RWPE2 (cell line): ENCODE measurements at regions not wholly inside any gene's neighbourhood (a gene's known extent, or its start where the extent isn't known, plus 50 kb on each side); places are given as distances from the start of the nearest gene placed in this dataset.

ENCODE experiments used
- ATAC-seq: fragments of 200-7000 bp; cut with Tn5 transposase; 3 replicates; pipeline ENCODE4 v1.9.1; 2021; ENCODE audit warnings: low read depth
- DNase-seq: peaks from one replicate; pipeline ENCODE4 v3.0.0-alpha.2; 2020; ENCODE audit warnings: low spot score
- H3K27ac ChIP-seq: fragments of 450-650 bp; 2 replicates; pipeline ENCODE4 v1.5.1; 2017; ENCODE audit warnings: mild to moderate bottlenecking; ENCODE audit not compliant: poor library complexity, severe bottlenecking
- H3K27me3 ChIP-seq: fragments of 250-450 bp; sonication (Bioruptor Pico); 2 replicates; pipeline ENCODE4 v1.5.1; 2021; ENCODE audit warnings: mild to moderate bottlenecking, moderate library complexity; ENCODE audit not compliant: insufficient read depth, poor library complexity, severe bottlenecking
- H3K36me3 ChIP-seq: fragments of 250-450 bp; sonication (Bioruptor Pico); 2 replicates; pipeline ENCODE4 v1.5.1; 2020; ENCODE audit warnings: low read depth, mild to moderate bottlenecking, moderate library complexity
- H3K4me1 ChIP-seq: fragments of 250-450 bp; sonication (Bioruptor Pico); 2 replicates; pipeline ENCODE4 v1.5.1; 2021; ENCODE audit warnings: mild to moderate bottlenecking, moderate library complexity; ENCODE audit not compliant: insufficient read depth, poor library complexity, severe bottlenecking
- H3K4me3 ChIP-seq: fragments of 250-450 bp; sonication (Bioruptor Pico); 2 replicates; pipeline ENCODE4 v1.5.1; 2021; ENCODE audit warnings: mild to moderate bottlenecking, moderate library complexity; ENCODE audit not compliant: severe bottlenecking
- H3K9me3 ChIP-seq: fragments of 250-450 bp; sonication (Bioruptor Pico); 2 replicates; pipeline ENCODE4 v1.5.1; 2021; ENCODE audit warnings: mild to moderate bottlenecking, moderate library complexity; ENCODE audit not compliant: severe bottlenecking
- TF ChIP-seq, protein P1 (sequence below): fragments of 450-650 bp; IDR thresholded peaks from one replicate; pipeline ENCODE4 v1.5.1; 2017; ENCODE audit warnings: mild to moderate bottlenecking, moderate library complexity; ENCODE audit not compliant: poor library complexity, severe bottlenecking

DNA sequence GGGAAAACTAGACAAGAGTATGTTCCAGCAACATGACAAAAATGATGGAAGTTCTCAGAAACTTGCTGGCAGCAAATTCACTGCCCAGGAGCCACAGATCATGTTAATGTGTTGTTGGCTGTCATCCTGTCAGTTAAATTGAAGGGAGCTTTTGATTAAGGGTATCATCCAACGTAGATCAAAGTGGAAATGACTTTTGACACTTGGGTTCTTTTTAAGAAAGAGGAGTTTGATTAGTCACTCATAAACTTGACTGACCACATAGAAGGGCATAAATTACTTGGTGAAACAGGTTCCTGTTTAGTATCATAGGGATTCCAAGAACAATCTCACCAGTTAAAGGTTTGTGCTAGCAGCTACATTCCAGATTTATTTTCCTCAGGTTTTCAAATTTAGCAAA is 288.7 kb downstream of the CSNK1G3 start:
- Histone ChIP-seq H3K27ac (no peak overlapping the region), H3K27me3 (no peaks in the 10 kb centered on the region), H3K4me1 (no peaks in the 10 kb centered on the region), H3K4me3 (no peak overlapping the region), H3K9me3 (no peaks in the 10 kb centered on the region), H3K36me3 (no peaks in the 10 kb centered on the region)
- no peak for ATAC-seq
- no peak for DNase-seq
- TF ChIP-seq, protein P1, sequence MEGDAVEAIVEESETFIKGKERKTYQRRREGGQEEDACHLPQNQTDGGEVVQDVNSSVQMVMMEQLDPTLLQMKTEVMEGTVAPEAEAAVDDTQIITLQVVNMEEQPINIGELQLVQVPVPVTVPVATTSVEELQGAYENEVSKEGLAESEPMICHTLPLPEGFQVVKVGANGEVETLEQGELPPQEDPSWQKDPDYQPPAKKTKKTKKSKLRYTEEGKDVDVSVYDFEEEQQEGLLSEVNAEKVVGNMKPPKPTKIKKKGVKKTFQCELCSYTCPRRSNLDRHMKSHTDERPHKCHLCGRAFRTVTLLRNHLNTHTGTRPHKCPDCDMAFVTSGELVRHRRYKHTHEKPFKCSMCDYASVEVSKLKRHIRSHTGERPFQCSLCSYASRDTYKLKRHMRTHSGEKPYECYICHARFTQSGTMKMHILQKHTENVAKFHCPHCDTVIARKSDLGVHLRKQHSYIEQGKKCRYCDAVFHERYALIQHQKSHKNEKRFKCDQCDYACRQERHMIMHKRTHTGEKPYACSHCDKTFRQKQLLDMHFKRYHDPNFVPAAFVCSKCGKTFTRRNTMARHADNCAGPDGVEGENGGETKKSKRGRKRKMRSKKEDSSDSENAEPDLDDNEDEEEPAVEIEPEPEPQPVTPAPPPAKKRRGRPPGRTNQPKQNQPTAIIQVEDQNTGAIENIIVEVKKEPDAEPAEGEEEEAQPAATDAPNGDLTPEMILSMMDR, result no peak

DNA sequence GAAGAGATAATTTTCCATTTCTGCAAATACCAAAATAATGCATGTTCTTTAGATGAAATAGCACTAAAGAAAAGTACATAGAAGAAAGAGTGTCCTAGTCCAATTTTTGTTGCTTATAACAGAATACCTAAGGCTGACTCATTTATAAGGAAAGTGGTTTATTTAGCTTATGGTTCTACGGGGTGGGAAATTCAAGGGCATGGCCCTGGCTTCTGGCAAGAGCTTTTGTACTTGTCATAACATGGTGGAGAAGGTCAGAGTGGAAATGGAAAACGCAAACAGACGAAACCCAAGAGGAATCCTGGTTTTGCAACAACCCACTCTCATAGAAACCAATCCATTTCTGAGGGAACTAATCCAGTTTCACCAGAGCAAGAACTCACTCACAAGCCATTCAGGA is 283.7 kb downstream of the CSNK1G3 start:
- Histone ChIP-seq H3K27ac (no peak overlapping the region), H3K36me3 (no peaks in the 10 kb centered on the region), H3K4me3 (no peak overlapping the region), H3K9me3 (no peaks in the 10 kb centered on the region), H3K27me3 (no peaks in the 10 kb centered on the region), H3K4me1 (no peaks in the 10 kb centered on the region)
- DNase-seq (no peak), ATAC-seq (no peak)
- TF ChIP-seq, protein P1, result no peak

DNA sequence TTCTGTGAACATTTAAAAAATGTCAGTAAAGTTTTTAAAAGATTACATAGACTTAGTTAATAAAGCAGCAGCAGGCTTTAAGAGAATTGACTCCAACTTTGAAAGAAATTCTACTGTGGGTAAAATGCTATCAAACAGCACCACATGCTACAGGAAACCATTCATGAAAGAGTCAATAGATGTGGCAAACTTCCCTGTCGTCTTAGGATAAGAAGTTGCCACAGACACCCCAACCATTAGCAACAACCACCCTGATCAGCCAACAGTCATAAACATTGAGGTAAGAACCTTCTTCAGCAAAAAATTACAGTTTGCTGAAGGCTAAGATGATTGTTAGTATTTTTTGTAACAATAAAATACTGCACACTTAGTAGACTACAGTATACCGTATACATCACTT is 278.2 kb downstream of the CSNK1G3 start:
- TF ChIP-seq, protein P1, result no peak
- Histone ChIP-seq H3K9me3 (peaks cover 2% of the 10 kb centered on the region), H3K27me3 (peaks cover 8% of the 10 kb centered on the region), H3K4me3 (no peak overlapping the region), H3K27ac (no peak overlapping the region), H3K4me1 (no peaks in the 10 kb centered on the region), H3K36me3 (no peaks in the 10 kb centered on the region)
- no peak for DNase-seq
- ATAC-seq, result no peak

DNA sequence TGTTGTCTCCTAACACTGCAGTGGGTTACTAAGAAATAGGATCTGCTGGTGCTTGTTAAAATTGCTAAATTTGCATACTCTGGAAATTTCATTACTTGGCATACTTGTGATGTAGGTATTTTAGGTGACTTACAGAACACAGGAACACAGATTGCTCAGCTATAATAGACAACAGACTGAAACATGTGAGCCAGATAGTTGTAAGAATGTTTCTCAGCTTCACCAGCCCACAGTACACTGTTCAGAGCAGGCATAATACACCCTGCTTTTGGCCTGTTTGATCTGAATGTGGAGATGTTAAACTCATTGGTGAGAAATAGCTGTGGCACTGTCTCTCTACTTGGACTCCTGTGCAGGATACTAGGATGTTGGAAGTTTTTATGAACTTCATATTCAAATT is 275.7 kb downstream of the CSNK1G3 start:
- peaks cover 2% of the 10 kb centered on the region for H3K9me3 ChIP-seq
- ATAC-seq, result no peak
- H3K4me3 ChIP-seq, result no peak overlapping the region
- no peak for DNase-seq
- peaks cover 13% of the 10 kb centered on the region for H3K27me3 ChIP-seq
- TF ChIP-seq, protein P1, result no peak
- no peak overlapping the region for H3K27ac ChIP-seq
- no peaks in the 10 kb centered on the region for H3K36me3 ChIP-seq
- H3K4me1 ChIP-seq, result no peaks in the 10 kb centered on the region

DNA sequence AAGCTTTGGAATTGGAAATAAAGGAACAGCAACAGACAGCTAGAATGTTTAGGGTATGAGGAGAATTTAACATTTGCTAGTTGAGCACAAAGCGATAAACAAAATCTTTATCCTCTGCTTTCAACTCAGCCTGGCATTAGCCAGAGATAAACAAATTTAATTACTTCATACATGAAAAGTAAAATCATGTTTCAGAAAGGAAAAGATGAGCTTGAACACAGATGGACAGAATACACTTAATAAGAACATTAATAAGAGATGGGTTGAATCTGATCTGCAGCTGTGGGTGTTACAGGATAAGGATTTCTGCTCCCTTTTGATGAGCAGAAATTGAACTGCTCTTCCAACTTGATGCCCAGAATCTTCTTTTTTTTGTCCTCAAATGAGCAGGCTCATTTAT is 275.2 kb downstream of the CSNK1G3 start:
- Histone ChIP-seq H3K4me3 (no peak overlapping the region), H3K9me3 (peaks cover 2% of the 10 kb centered on the region), H3K27ac (no peak overlapping the region), H3K36me3 (no peaks in the 10 kb centered on the region), H3K27me3 (peaks cover 13% of the 10 kb centered on the region), H3K4me1 (no peaks in the 10 kb centered on the region)
- ATAC-seq (no peak), DNase-seq (no peak)
- TF ChIP-seq, protein P1, result no peak
